ENCODE measurements at regions not wholly inside any gene's neighbourhood (a gene's known extent, or its start where the extent isn't known, plus 50 kb on each side); places are given as distances from the start of the nearest gene placed in this dataset.

DNA sequence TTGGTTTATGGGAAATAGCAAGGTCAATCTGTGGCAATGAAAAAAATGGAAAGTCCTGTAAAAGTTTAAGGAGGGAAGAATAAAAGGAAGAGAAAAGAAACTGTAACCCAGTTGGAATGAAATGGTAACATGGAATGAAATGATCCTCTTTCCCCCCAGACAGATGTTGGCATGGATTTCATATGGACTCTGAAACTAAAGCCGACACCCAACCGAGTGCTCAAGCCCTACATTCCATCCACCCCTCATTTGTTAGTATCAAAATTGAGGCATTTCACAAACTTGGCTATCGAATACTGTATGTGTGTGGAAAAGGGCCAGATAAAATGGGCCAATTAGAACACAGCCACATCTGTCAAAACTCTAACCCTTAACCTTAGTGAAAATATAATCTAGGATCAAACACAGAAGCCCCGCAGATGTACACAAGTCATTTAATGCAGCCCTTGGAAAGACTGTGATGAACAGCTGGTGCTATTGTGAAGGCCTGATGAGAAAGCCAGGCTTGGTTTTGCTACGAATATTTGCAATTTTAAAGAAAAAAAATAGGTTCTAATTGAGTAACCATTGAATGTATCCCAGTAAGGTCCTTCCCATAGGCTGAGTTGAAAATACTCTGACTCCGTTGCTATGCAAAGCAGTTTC, 72.6 kb upstream of the RGL1 start:
- DNase-seq (ENCODE audit: low spot score) (no peak), ATAC-seq (no peak), FAIRE-seq (no peak)
- ChIA-PET CTCF (ENCODE audit: low intra/inter-chr PET ratio, low total read pairs) (no interaction called here), POLR2A (no interaction called here)
- intact Hi-C loops (cut with micrococcal nuclease; ENCODE audit: unreplicated experiment), result loop anchor here (10.0 kb wide), 1 partner anchor 112 kb away; no protein-coding TSS in a partner anchor
- Histone ChIP-seq H3K27ac (ENCODE audit: extremely low read length, insufficient read depth, low read length) (no peak overlapping the region), H3K9me3 (ENCODE audit: low read length) (no peaks in the 10 kb centered on the region), H3K79me2 (ENCODE audit: insufficient read depth, low read length) (no peaks in the 10 kb centered on the region), H2AFZ (ENCODE audit: low read length) (no peak overlapping the region), H3K4me3 (replicated peaks in 1 of 3; ENCODE audit: insufficient read depth in 1 of 3, low read depth in 2 of 3, low read length in 3 of 3) (no peak overlapping the region), H3K27me3 (ENCODE audit: control insufficient read depth in 1 of 2, insufficient read depth in 2 of 2, low read length in 2 of 2) (no peaks in the 10 kb centered on the region), H3K9ac (ENCODE audit: insufficient read depth, low read depth, low read length) (no peak overlapping the region), H3K36me3 (replicated peaks in 1 of 2; ENCODE audit: control insufficient read depth in 1 of 2, insufficient read depth in 2 of 2, low read length in 2 of 2) (no peaks in the 10 kb centered on the region), H4K20me1 (ENCODE audit: insufficient read depth, low read length) (no peaks in the 10 kb centered on the region), H3K4me2 (ENCODE audit: low read depth, low read length) (no peak overlapping the region), H3K4me1 (ENCODE audit: insufficient read depth, low read length) (peaks cover 45% of the 10 kb centered on the region)
- in situ Hi-C loops (cut with HindIII; ENCODE audit: extremely low pct_ligation_motif_present, low pct_unique_long_range_greater_than_20kb), result no loop called here
- BruUV-seq (replicated peaks), result no TSS peak
- 94% methylated on average over 6 of the region's 6 CpGs for WGBS (ENCODE audit: low lambda C conversion rate)
- TF ChIP-seq, protein P1, sequence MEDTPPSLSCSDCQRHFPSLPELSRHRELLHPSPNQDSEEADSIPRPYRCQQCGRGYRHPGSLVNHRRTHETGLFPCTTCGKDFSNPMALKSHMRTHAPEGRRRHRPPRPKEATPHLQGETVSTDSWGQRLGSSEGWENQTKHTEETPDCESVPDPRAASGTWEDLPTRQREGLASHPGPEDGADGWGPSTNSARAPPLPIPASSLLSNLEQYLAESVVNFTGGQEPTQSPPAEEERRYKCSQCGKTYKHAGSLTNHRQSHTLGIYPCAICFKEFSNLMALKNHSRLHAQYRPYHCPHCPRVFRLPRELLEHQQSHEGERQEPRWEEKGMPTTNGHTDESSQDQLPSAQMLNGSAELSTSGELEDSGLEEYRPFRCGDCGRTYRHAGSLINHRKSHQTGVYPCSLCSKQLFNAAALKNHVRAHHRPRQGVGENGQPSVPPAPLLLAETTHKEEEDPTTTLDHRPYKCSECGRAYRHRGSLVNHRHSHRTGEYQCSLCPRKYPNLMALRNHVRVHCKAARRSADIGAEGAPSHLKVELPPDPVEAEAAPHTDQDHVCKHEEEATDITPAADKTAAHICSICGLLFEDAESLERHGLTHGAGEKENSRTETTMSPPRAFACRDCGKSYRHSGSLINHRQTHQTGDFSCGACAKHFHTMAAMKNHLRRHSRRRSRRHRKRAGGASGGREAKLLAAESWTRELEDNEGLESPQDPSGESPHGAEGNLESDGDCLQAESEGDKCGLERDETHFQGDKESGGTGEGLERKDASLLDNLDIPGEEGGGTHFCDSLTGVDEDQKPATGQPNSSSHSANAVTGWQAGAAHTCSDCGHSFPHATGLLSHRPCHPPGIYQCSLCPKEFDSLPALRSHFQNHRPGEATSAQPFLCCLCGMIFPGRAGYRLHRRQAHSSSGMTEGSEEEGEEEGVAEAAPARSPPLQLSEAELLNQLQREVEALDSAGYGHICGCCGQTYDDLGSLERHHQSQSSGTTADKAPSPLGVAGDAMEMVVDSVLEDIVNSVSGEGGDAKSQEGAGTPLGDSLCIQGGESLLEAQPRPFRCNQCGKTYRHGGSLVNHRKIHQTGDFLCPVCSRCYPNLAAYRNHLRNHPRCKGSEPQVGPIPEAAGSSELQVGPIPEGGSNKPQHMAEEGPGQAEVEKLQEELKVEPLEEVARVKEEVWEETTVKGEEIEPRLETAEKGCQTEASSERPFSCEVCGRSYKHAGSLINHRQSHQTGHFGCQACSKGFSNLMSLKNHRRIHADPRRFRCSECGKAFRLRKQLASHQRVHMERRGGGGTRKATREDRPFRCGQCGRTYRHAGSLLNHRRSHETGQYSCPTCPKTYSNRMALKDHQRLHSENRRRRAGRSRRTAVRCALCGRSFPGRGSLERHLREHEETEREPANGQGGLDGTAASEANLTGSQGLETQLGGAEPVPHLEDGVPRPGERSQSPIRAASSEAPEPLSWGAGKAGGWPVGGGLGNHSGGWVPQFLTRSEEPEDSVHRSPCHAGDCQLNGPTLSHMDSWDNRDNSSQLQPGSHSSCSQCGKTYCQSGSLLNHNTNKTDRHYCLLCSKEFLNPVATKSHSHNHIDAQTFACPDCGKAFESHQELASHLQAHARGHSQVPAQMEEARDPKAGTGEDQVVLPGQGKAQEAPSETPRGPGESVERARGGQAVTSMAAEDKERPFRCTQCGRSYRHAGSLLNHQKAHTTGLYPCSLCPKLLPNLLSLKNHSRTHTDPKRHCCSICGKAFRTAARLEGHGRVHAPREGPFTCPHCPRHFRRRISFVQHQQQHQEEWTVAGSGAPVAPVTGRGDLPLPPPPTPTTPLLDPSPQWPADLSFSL (CRISPR knock-in tag; IDR thresholded peaks at IDR 0.05), result no peak
- TF ChIP-seq TRIM24 (CRISPR knock-in tag; IDR thresholded peaks at IDR 0.05) (no peak), REXO4 (CRISPR knock-in tag; IDR thresholded peaks at IDR 0.05; ENCODE audit: borderline replicate concordance) (no peak), ZNF576 (CRISPR knock-in tag; IDR thresholded peaks at IDR 0.05) (no peak), NFATC3 (CRISPR knock-in tag; IDR thresholded peaks at IDR 0.05) (no peak), GRHL1 (CRISPR knock-in tag; conservative IDR thresholded peaks at IDR 0.05) (no peak), HOMEZ (CRISPR knock-in tag; IDR thresholded peaks at IDR 0.05; ENCODE audit: low read depth) (no peak), KAT7 (CRISPR knock-in tag; IDR thresholded peaks at IDR 0.05; ENCODE audit: borderline replicate concordance) (no peak), RBAK (CRISPR knock-in tag; IDR thresholded peaks at IDR 0.05) (no peak), SAP130 (CRISPR knock-in tag; IDR thresholded peaks at IDR 0.05; ENCODE audit: low read depth) (no peak), ETS1 (CRISPR knock-in tag; IDR thresholded peaks at IDR 0.05) (no peak)
- TF ChIP-seq, protein P2, sequence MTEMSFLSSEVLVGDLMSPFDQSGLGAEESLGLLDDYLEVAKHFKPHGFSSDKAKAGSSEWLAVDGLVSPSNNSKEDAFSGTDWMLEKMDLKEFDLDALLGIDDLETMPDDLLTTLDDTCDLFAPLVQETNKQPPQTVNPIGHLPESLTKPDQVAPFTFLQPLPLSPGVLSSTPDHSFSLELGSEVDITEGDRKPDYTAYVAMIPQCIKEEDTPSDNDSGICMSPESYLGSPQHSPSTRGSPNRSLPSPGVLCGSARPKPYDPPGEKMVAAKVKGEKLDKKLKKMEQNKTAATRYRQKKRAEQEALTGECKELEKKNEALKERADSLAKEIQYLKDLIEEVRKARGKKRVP (CRISPR knock-in tag; IDR thresholded peaks at IDR 0.05), result no peak

Measured in HepG2 (cell line).